SJCRH30 (cell line): ENCODE measurements at regions not wholly inside any gene's neighbourhood (a gene's known extent, or its start where the extent isn't known, plus 50 kb on each side); places are given as distances from the start of the nearest gene placed in this dataset.
"Not testable (repeated sequence)": the region's sequence is repeated elsewhere in the genome, so short reads cannot be mapped to it uniquely, and the experiment has no call there.

Experiments used
- DNase-seq, 2 experiments: peaks; one replicate each; pipeline ENCODE4 v3.0.0-alpha.2; 2015 to 2020
- H3K27ac ChIP-seq: fragments of 250-450 bp; sonication (Bioruptor Pico); 2 replicates; pipeline ENCODE4 v1.5.1; 2020; ENCODE audit warnings: mild to moderate bottlenecking, moderate library complexity
- H3K27me3 ChIP-seq: fragments of 250-450 bp; sonication (Bioruptor Pico); 2 replicates; pipeline ENCODE4 v1.5.1; 2020; ENCODE audit warnings: mild to moderate bottlenecking, moderate library complexity
- H3K36me3 ChIP-seq: fragments of 250-450 bp; sonication (Bioruptor Pico); 2 replicates; pipeline ENCODE4 v1.5.1; 2020; ENCODE audit warnings: mild to moderate bottlenecking, moderate library complexity
- H3K4me1 ChIP-seq: fragments of 250-450 bp; sonication (Bioruptor Pico); 2 replicates; pipeline ENCODE4 v1.5.1; 2020; ENCODE audit warnings: mild to moderate bottlenecking, moderate library complexity
- H3K4me3 ChIP-seq: fragments of 250-450 bp; sonication (Bioruptor Pico); 2 replicates; pipeline ENCODE4 v1.5.1; 2020; ENCODE audit warnings: mild to moderate bottlenecking, moderate library complexity
- H3K9me3 ChIP-seq: fragments of 250-450 bp; sonication (Bioruptor Pico); replicated peaks from 2 replicates; pipeline ENCODE4 v1.5.1; 2020; ENCODE audit warnings: mild to moderate bottlenecking, moderate library complexity

- H3K9me3 ChIP-seq, result no peaks in the 10 kb centered on the region; the same call in 1 of the 2 replicates
- no peaks in the 10 kb centered on the region for H3K36me3 ChIP-seq
- DNase-seq, result no peak
- no peak overlapping the region for H3K27ac ChIP-seq
- no peaks in the 10 kb centered on the region for H3K4me1 ChIP-seq
- no peak overlapping the region for H3K4me3 ChIP-seq
- H3K27me3 ChIP-seq, result peaks cover 7% of the 10 kb centered on the region; the same call in 1 of the 2 replicates
Observed at GRCh38 chr5:113692891-113693457, 179.5 kb downstream of the YTHDC2 start.

GRCh38 chr5:113693701-113694100 lies 180.2 kb downstream of the YTHDC2 start:
- no peaks in the 10 kb centered on the region for H3K36me3 ChIP-seq
- DNase-seq, result no peak
- peaks cover 7% of the 10 kb centered on the region; the same call in 1 of the 2 replicates for H3K27me3 ChIP-seq
- no peaks in the 10 kb centered on the region; the same call in 1 of the 2 replicates for H3K9me3 ChIP-seq
- H3K4me3 ChIP-seq, result no peak overlapping the region
- H3K4me1 ChIP-seq, result no peaks in the 10 kb centered on the region
- H3K27ac ChIP-seq, result no peak overlapping the region

GRCh38 chr5:113694576-113694975 lies 181.1 kb downstream of the YTHDC2 start:
- H3K36me3 ChIP-seq, result no peaks in the 10 kb centered on the region
- peaks cover 7% of the 10 kb centered on the region; the same call in 1 of the 2 replicates for H3K27me3 ChIP-seq
- no peaks in the 10 kb centered on the region; the same call in 1 of the 2 replicates for H3K9me3 ChIP-seq
- H3K4me3 ChIP-seq, result no peak overlapping the region
- no peaks in the 10 kb centered on the region for H3K4me1 ChIP-seq
- no peak overlapping the region for H3K27ac ChIP-seq
- DNase-seq, result no peak

- Histone ChIP-seq H3K27ac (no peak overlapping the region), H3K27me3 (no peaks in the 10 kb centered on the region), H3K9me3 (no peaks in the 10 kb centered on the region), H3K4me1 (no peaks in the 10 kb centered on the region), H3K4me3 (no peak overlapping the region), H3K36me3 (no peaks in the 10 kb centered on the region)
- DNase-seq, result no peak
Observed at GRCh38 chr5:113703266-113703665, 189.8 kb downstream of the YTHDC2 start.

GRCh38 chr5:113705657-113706056 lies 192.2 kb downstream of the YTHDC2 start:
- Histone ChIP-seq H3K27ac (no peak overlapping the region), H3K4me3 (no peak overlapping the region), H3K9me3 (no peaks in the 10 kb centered on the region), H3K36me3 (no peaks in the 10 kb centered on the region), H3K4me1 (no peaks in the 10 kb centered on the region), H3K27me3 (no peaks in the 10 kb centered on the region)
- DNase-seq, result no peak

- H3K27me3 ChIP-seq, result no peaks in the 10 kb centered on the region
- peak in 1 of 2 experiments; percentile 9 for DNase-seq
- H3K27ac ChIP-seq, result no peak overlapping the region
- no peaks in the 10 kb centered on the region for H3K9me3 ChIP-seq
- H3K4me1 ChIP-seq, result no peaks in the 10 kb centered on the region
- no peak overlapping the region for H3K4me3 ChIP-seq
- H3K36me3 ChIP-seq, result no peaks in the 10 kb centered on the region
Observed at GRCh38 chr5:113713051-113713450, 199.6 kb downstream of the YTHDC2 start.

GRCh38 chr5:113715921-113716320 lies 202.4 kb downstream of the YTHDC2 start:
- not testable (repeated sequence) for DNase-seq, H3K36me3 ChIP-seq, H3K27me3 ChIP-seq, H3K9me3 ChIP-seq, H3K27ac ChIP-seq, H3K4me1 ChIP-seq, H3K4me3 ChIP-seq

- Histone ChIP-seq H3K36me3 (no peaks in the 10 kb centered on the region), H3K4me3 (no peak overlapping the region), H3K27ac (no peak overlapping the region), H3K9me3 (no peaks in the 10 kb centered on the region), H3K4me1 (no peaks in the 10 kb centered on the region), H3K27me3 (no peaks in the 10 kb centered on the region)
- DNase-seq, result no peak
Observed at GRCh38 chr5:113719549-113719948, 206.1 kb downstream of the YTHDC2 start.

GRCh38 chr5:113721171-113721570 lies 207.7 kb downstream of the YTHDC2 start:
- H3K4me3 ChIP-seq, result no peak overlapping the region
- H3K4me1 ChIP-seq, result no peaks in the 10 kb centered on the region
- no peaks in the 10 kb centered on the region for H3K27me3 ChIP-seq
- no peak for DNase-seq
- H3K36me3 ChIP-seq, result no peaks in the 10 kb centered on the region
- no peak overlapping the region for H3K27ac ChIP-seq
- no peaks in the 10 kb centered on the region for H3K9me3 ChIP-seq

GRCh38 chr5:113723021-113723420 lies 209.5 kb downstream of the YTHDC2 start:
- Histone ChIP-seq H3K27me3 (no peaks in the 10 kb centered on the region), H3K4me3 (no peak overlapping the region), H3K9me3 (no peaks in the 10 kb centered on the region), H3K4me1 (no peaks in the 10 kb centered on the region), H3K27ac (no peak overlapping the region), H3K36me3 (no peaks in the 10 kb centered on the region)
- no peak for DNase-seq

- no peaks in the 10 kb centered on the region; the same call in 1 of the 2 replicates for H3K4me1 ChIP-seq
- no peaks in the 10 kb centered on the region for H3K9me3 ChIP-seq
- H3K36me3 ChIP-seq, result no peaks in the 10 kb centered on the region
- H3K27me3 ChIP-seq, result no peaks in the 10 kb centered on the region
- DNase-seq, result no peak
- no peak overlapping the region for H3K4me3 ChIP-seq
- H3K27ac ChIP-seq, result no peak overlapping the region
Observed at GRCh38 chr5:113735751-113736150, 222.3 kb downstream of the YTHDC2 start.

GRCh38 chr5:113742176-113742575 lies 228.7 kb downstream of the YTHDC2 start:
- H3K9me3 ChIP-seq, result no peaks in the 10 kb centered on the region
- DNase-seq, result no peak
- H3K27ac ChIP-seq, result no peak overlapping the region
- no peaks in the 10 kb centered on the region for H3K4me1 ChIP-seq
- no peaks in the 10 kb centered on the region for H3K36me3 ChIP-seq
- 0 out of 2 replicates have a peak, but pooled peaks cover 5% of the 10 kb centered on the region for H3K27me3 ChIP-seq
- H3K4me3 ChIP-seq, result no peak overlapping the region

- Histone ChIP-seq H3K4me3 (no peak overlapping the region), H3K36me3 (no peaks in the 10 kb centered on the region), H3K9me3 (no peaks in the 10 kb centered on the region), H3K27ac (no peak overlapping the region), H3K27me3 (0 out of 2 replicates have a peak, but pooled peaks cover 5% of the 10 kb centered on the region), H3K4me1 (no peaks in the 10 kb centered on the region)
- DNase-seq, result no peak
Observed at GRCh38 chr5:113742639-113743038, 229.1 kb downstream of the YTHDC2 start.

GRCh38 chr5:113748403-113748802 lies 234.9 kb downstream of the YTHDC2 start:
- H3K9me3 ChIP-seq, result no peaks in the 10 kb centered on the region
- H3K27me3 ChIP-seq, result 0 out of 2 replicates have a peak, but pooled peaks cover 4% of the 10 kb centered on the region
- no peak for DNase-seq
- H3K4me3 ChIP-seq, result no peak overlapping the region
- H3K27ac ChIP-seq, result no peak overlapping the region
- no peaks in the 10 kb centered on the region for H3K36me3 ChIP-seq
- H3K4me1 ChIP-seq, result no peaks in the 10 kb centered on the region

GRCh38 chr5:113749334-113749733 lies 235.8 kb downstream of the YTHDC2 start:
- H3K27me3 ChIP-seq, result no peaks in the 10 kb centered on the region
- no peak overlapping the region for H3K27ac ChIP-seq
- H3K4me3 ChIP-seq, result no peak overlapping the region
- no peaks in the 10 kb centered on the region for H3K4me1 ChIP-seq
- no peak for DNase-seq
- no peaks in the 10 kb centered on the region for H3K9me3 ChIP-seq
- no peaks in the 10 kb centered on the region for H3K36me3 ChIP-seq

GRCh38 chr5:113753182-113753581 lies 239.7 kb downstream of the YTHDC2 start:
- H3K36me3 ChIP-seq, H3K9me3 ChIP-seq, DNase-seq, H3K4me3 ChIP-seq, H3K27me3 ChIP-seq, H3K27ac ChIP-seq, H3K4me1 ChIP-seq: not testable (repeated sequence)
